Mesothelial cell of epicardium (in vitro differentiated cells): ENCODE measurements at regions not wholly inside any gene's neighbourhood (a gene's known extent, or its start where the extent isn't known, plus 50 kb on each side); places are given as distances from the start of the nearest gene placed in this dataset.

Source experiments
- DNase-seq, 2 experiments: peaks; one replicate each; pipeline ENCODE4 v3.0.0; 2021; ENCODE audit warnings: low spot score in 2 of 2; ENCODE audit not compliant: unreplicated experiment in 2 of 2
- H3K27ac Mint-ChIP-seq: 2 replicates; pipeline ENCODE4 v1.8.0; 2021; ENCODE audit warnings: mixed read lengths
- H3K27me3 Mint-ChIP-seq: 2 replicates; pipeline ENCODE4 v1.8.0; 2021; ENCODE audit warnings: low read depth, mixed read lengths
- H3K36me3 Mint-ChIP-seq: 2 replicates; pipeline ENCODE4 v1.8.0; 2021; ENCODE audit warnings: mixed read lengths
- H3K4me1 Mint-ChIP-seq: 2 replicates; pipeline ENCODE4 v1.8.0; 2021; ENCODE audit warnings: mixed read lengths
- H3K4me3 Mint-ChIP-seq: 2 replicates; pipeline ENCODE4 v1.8.0; 2021; ENCODE audit warnings: mild to moderate bottlenecking, moderate library complexity, mixed read lengths
- H3K9me3 Mint-ChIP-seq: 2 replicates; pipeline ENCODE4 v1.8.0; 2021; ENCODE audit warnings: mixed read lengths
- TF ChIP-seq, protein P1 (sequence below): fragments of 200-600 bp; sonication (generic); IDR thresholded peaks from one replicate; pipeline ENCODE4 v1.5.0; 2021; ENCODE audit warnings: antibody characterized with exemption; ENCODE audit not compliant: unreplicated experiment

DNA sequence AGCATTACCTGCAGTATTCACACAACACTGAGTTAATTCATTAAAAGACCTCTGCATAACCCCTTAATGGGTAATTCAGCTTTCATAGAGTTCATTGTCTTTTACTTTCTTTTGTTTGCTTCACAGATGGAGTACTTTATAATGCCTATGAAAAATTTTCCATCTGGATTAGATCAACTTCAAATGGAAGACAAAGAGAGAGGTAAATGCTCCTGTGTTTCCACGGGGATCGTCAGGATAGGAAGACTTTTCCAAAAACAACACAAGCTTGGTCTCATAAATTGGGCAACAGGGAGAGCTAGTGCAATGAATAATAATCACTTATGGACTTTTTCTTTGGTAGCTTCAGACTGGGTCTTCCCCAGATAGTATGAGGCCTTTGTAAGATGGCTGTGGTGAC, 100.7 kb downstream of the ICOS start:
- DNase-seq, result no peak
- TF ChIP-seq, protein P1, sequence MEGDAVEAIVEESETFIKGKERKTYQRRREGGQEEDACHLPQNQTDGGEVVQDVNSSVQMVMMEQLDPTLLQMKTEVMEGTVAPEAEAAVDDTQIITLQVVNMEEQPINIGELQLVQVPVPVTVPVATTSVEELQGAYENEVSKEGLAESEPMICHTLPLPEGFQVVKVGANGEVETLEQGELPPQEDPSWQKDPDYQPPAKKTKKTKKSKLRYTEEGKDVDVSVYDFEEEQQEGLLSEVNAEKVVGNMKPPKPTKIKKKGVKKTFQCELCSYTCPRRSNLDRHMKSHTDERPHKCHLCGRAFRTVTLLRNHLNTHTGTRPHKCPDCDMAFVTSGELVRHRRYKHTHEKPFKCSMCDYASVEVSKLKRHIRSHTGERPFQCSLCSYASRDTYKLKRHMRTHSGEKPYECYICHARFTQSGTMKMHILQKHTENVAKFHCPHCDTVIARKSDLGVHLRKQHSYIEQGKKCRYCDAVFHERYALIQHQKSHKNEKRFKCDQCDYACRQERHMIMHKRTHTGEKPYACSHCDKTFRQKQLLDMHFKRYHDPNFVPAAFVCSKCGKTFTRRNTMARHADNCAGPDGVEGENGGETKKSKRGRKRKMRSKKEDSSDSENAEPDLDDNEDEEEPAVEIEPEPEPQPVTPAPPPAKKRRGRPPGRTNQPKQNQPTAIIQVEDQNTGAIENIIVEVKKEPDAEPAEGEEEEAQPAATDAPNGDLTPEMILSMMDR, result no peak
- H3K4me3 Mint-ChIP-seq, result no peak overlapping the region
- H3K27ac Mint-ChIP-seq, result no peak overlapping the region
- H3K36me3 Mint-ChIP-seq, result no peaks in the 10 kb centered on the region
- H3K4me1 Mint-ChIP-seq, result peaks cover 5% of the 10 kb centered on the region
- peaks cover 12% of the 10 kb centered on the region for H3K9me3 Mint-ChIP-seq
- H3K27me3 Mint-ChIP-seq, result no peaks in the 10 kb centered on the region

DNA sequence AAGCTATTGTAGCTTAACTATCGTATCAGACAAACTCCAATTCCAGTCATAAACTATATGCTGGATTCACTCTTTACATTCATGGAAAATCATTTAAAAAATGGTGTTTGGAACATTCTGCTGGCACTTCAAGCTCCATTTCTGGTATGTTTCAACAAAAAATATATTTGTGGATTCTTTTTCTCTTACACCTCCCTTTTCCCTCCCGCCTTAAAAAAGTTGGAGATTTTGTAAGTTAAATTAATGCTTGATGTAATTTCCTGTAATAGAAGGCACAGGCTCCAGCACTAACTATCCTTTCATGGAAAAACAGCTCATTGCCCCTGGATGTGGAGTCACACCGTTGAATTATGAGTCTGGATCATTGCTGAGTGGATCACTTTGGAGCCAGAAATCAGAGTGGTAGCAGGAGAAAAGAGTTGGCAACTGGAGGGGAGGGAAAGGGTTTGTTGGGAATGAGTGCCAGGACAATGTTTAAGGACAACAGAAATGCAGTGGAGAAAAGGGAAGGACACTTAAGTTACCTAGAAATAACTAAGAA, 102.8 kb downstream of the ICOS start:
- no peak overlapping the region for H3K27ac Mint-ChIP-seq
- H3K36me3 Mint-ChIP-seq, result peaks cover 2% of the 10 kb centered on the region
- no peak overlapping the region for H3K4me3 Mint-ChIP-seq
- TF ChIP-seq, protein P1, result no peak
- peaks cover 22% of the 10 kb centered on the region for H3K9me3 Mint-ChIP-seq
- no peaks in the 10 kb centered on the region for H3K27me3 Mint-ChIP-seq
- no peak for DNase-seq
- H3K4me1 Mint-ChIP-seq, result peaks cover 5% of the 10 kb centered on the region

DNA sequence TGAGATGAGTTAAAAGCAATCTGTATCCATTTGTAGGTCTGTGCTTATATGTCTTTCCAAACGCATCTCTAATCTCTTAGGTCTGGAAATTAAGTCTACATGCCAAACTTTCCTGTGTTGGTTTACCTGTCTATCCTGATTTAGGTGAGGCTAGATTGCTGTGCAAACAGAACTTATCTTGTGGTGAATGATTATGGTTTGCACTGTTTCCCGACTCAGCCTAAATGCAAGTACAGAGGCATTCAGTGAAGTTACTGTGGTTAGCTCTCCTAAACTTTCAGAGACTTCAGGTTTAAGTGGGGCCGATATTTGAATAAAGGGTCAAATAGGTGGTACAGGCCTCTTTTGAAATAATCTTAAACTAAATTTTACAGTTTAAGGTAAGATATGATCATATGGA, 103.5 kb downstream of the ICOS start:
- H3K27ac Mint-ChIP-seq, result no peak overlapping the region
- H3K36me3 Mint-ChIP-seq, result peaks cover 2% of the 10 kb centered on the region
- no peak for DNase-seq
- peaks cover 11% of the 10 kb centered on the region for H3K4me1 Mint-ChIP-seq
- H3K9me3 Mint-ChIP-seq, result peaks cover 22% of the 10 kb centered on the region
- no peak overlapping the region for H3K4me3 Mint-ChIP-seq
- H3K27me3 Mint-ChIP-seq, result peaks cover 2% of the 10 kb centered on the region
- TF ChIP-seq, protein P1, result no peak

DNA sequence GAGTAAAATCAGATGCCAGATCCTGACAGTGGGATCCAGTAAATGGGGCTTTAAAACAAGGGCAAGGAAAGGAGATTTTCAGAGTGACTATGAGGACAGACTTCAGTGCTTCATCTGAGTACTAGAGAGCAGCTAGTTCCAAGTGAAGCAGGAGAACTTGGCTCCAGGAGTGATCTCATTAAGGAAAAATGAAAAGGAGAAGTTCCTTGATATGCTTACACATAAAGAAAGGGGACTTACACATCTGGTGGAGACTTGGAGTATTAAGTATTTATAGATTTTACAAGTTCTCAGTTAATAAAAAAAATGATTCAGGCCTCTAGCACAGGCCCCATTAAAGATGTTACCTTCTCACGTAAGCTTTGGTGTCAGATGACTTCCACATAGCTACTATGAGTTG, 105.8 kb downstream of the ICOS start:
- H3K4me3 Mint-ChIP-seq, result no peak overlapping the region
- DNase-seq, result no peak
- TF ChIP-seq, protein P1, result no peak
- peaks cover 2% of the 10 kb centered on the region for H3K36me3 Mint-ChIP-seq
- peaks cover 20% of the 10 kb centered on the region for H3K9me3 Mint-ChIP-seq
- peaks cover 8% of the 10 kb centered on the region for H3K4me1 Mint-ChIP-seq
- peaks cover 12% of the 10 kb centered on the region for H3K27me3 Mint-ChIP-seq
- H3K27ac Mint-ChIP-seq, result no peak overlapping the region

DNA sequence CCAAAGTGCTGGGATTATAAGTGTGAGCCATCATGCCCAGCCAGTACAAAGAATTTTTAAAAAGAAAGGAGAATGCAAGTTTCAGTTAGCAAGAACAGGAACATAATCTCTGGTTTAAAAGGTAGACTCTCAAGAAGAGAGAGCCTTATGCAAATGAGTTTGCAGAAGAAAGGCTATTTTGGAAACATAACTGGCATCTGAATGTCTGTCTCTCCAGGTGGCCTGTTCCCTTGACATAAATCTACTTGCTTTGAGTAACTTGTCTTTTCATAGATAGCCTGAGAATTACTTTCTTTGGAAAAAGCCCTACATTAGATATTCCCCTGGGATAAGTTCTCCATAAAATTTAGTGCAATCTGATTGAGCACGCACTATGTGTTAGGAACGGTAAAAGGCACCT, 109.6 kb downstream of the ICOS start:
- Mint-ChIP-seq H3K9me3 (peaks cover 19% of the 10 kb centered on the region), H3K4me1 (peaks cover 8% of the 10 kb centered on the region), H3K27me3 (peaks cover 30% of the 10 kb centered on the region), H3K36me3 (peaks cover 2% of the 10 kb centered on the region), H3K4me3 (no peak overlapping the region), H3K27ac (no peak overlapping the region)
- DNase-seq, result no peak
- TF ChIP-seq, protein P1, result no peak

DNA sequence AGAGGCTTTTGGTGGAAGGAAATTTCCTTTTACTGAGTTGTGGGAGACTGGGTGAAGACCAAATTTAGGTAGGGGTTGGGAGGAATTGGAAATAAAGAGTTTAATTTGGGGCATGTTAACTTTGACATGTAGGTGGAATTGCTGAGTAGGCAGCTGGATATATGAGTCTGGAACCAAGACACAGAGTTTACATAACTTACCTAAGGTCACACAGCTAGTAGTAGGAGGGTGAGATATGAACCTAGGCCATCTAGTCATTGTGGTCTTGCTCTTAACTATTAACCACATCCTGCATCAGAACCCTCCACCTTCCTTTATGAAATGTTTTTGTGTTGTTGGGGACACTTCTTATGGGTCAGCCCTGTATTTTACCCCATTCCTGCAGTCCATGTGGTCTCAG, 113.1 kb downstream of the ICOS start:
- no peaks in the 10 kb centered on the region for H3K9me3 Mint-ChIP-seq
- no peaks in the 10 kb centered on the region for H3K36me3 Mint-ChIP-seq
- no peak overlapping the region for H3K4me3 Mint-ChIP-seq
- H3K27me3 Mint-ChIP-seq, result peaks cover 57% of the 10 kb centered on the region
- no peak for DNase-seq
- H3K4me1 Mint-ChIP-seq, result peaks cover 4% of the 10 kb centered on the region
- TF ChIP-seq, protein P1, result no peak
- H3K27ac Mint-ChIP-seq, result no peak overlapping the region
